Breast epithelium (tissue), 4 donors: ENCODE measurements at regions not wholly inside any gene's neighbourhood (a gene's known extent, or its start where the extent isn't known, plus 50 kb on each side); places are given as distances from the start of the nearest gene placed in this dataset.
"Not testable (repeated sequence)": the region's sequence is repeated elsewhere in the genome, so short reads cannot be mapped to it uniquely, and the experiment has no call there.

Experiments
- DNase-seq, 2 donors: peaks; one replicate each; pipeline ENCODE4 v3.0.0-alpha.2; 2019; ENCODE audit warnings: low spot score in 2 of 2
- H3K27ac ChIP-seq, 2 donors: fragments of 200-600 bp; sonication (generic) in 1 of 2; one replicate each; pipeline ENCODE4 v1.5.1; 2016 to 2019; ENCODE audit warnings: mild to moderate bottlenecking in 1 of 2
- H3K27me3 ChIP-seq, 2 donors: fragments of 200-600 bp; sonication (generic) in 1 of 2; one replicate each; pipeline versions ENCODE4 v1.5.1 to v1.6.0; 2017 to 2019; ENCODE audit warnings: control low read depth in 1 of 2, mild to moderate bottlenecking in 1 of 2
- H3K36me3 ChIP-seq: fragments of 200-600 bp; one replicate; pipeline ENCODE4 v1.5.1; 2019
- H3K4me1 ChIP-seq, 2 donors: fragments of 200-600 bp; sonication (generic); one replicate each; pipeline ENCODE4 v1.5.1; 2016 to 2019; ENCODE audit warnings: control low read depth in 1 of 2
- H3K4me3 ChIP-seq, 3 donors: fragments of 200-600 bp; sonication (generic); 1 replicate in 2 of 3; 2 replicates in 1 of 3; pipeline ENCODE4 v1.5.1; 2016 to 2019; ENCODE audit warnings: mild to moderate bottlenecking in 3 of 3, moderate library complexity in 2 of 3
- H3K9me3 ChIP-seq, 2 donors: fragments of 200-600 bp; sonication (generic) in 1 of 2; one replicate each; pipeline ENCODE4 v1.5.1; 2016 to 2019; ENCODE audit warnings: control low read depth in 1 of 2
- intact Hi-C: fragments of 100-400 bp; cut with DNase I; formaldehyde crosslinking; loops from one replicate; pipeline ENCODE4 v1.15.1; 2023; ENCODE audit warnings: low total_unique reads

DNA sequence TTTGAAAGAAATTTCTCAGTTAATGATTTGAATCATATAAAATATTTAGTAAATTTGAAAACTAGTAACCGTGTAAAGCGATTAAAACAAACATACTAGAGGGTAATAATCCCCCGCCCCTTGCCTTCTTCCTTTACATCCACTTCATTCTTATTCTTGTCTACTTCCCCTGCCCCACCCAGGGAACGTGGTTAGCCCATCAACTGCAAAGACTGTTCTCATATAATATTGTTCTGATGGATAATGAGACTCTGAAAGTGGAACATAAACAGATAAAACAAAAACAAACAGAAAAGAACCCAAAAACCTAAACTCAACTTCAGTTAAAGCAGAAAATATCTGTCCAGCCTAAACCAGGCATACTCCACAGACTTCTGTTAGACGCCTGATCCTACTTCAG is 108.1 kb upstream of the GTF2H2C_2 start:
- H3K36me3 ChIP-seq, intact Hi-C loops, H3K27ac ChIP-seq, H3K27me3 ChIP-seq, H3K9me3 ChIP-seq, H3K4me1 ChIP-seq, H3K4me3 ChIP-seq: not testable (repeated sequence)
- DNase-seq, result peak in 1 of 2 donors; percentile 4
